Activated B cell treated with CpG ODN at 0.5 μM for 24 hours (primary cell): ENCODE measurements at regions not wholly inside any gene's neighbourhood (a gene's known extent, or its start where the extent isn't known, plus 50 kb on each side); places are given as distances from the start of the nearest gene placed in this dataset.

Source experiments
- ATAC-seq: fragments of 200-7000 bp; cut with Tn5 transposase; one replicate; pipeline ENCODE4 v1.10.0; 2021; ENCODE audit warnings: low read depth, mild to moderate bottlenecking, moderate library complexity
- CTCF ChIA-PET: fragments of 350-600 bp; sonication (Branson Sonifier 250); formaldehyde crosslinking; loops from one replicate; lab custom pipeline; 2021; ENCODE audit warnings: antibody characterized with exemption; lab: Charles Lee
- POLR2A ChIA-PET: fragments of 350-600 bp; sonication (Branson Sonifier 250); formaldehyde crosslinking; loops from one replicate; lab custom pipeline; 2021; ENCODE audit warnings: antibody characterized with exemption; lab: Charles Lee
- DNase-seq: peaks from one replicate; pipeline ENCODE4 v3.0.0; 2022
- H3K27ac Mint-ChIP-seq: one replicate; pipeline ENCODE4 v1.8.0; 2020; ENCODE audit warnings: mixed read lengths
- H3K27me3 Mint-ChIP-seq: one replicate; pipeline ENCODE4 v1.8.0; 2021; ENCODE audit warnings: mixed read lengths
- H3K36me3 Mint-ChIP-seq: one replicate; pipeline ENCODE4 v1.8.0; 2021; ENCODE audit warnings: low read depth, mixed read lengths
- H3K4me1 Mint-ChIP-seq: one replicate; pipeline ENCODE4 v1.8.0; 2021; ENCODE audit warnings: mixed read lengths
- H3K4me3 Mint-ChIP-seq: one replicate; pipeline ENCODE4 v1.8.0; 2020; ENCODE audit warnings: mild to moderate bottlenecking, mixed read lengths
- H3K9me3 Mint-ChIP-seq: one replicate; pipeline ENCODE4 v1.8.0; 2020; ENCODE audit warnings: mixed read lengths
- CTCF ChIP-seq: fragments of 200-600 bp; IDR thresholded peaks from one replicate; pipeline ENCODE4 v1.8.0; 2022; ENCODE audit warnings: antibody characterized with exemption, mild to moderate bottlenecking
- intact Hi-C: fragments of 100-400 bp; cut with micrococcal nuclease; formaldehyde crosslinking; loops from one replicate; pipeline ENCODE4 v1.15.1; 2024

- DNase-seq, result no peak
These were observed 1041.0 kb downstream of the BRD1 start for GRCh38 chr22:48786679-48786996.

GRCh38 chr22:48785792-48786678 lies 1041.6 kb downstream of the BRD1 start:
- ChIA-PET POLR2A (no interaction called here), CTCF (no interaction called here)
- no peak for TF ChIP-seq CTCF
- H3K36me3 Mint-ChIP-seq, result no peaks in the 10 kb centered on the region
- no peaks in the 10 kb centered on the region for H3K9me3 Mint-ChIP-seq
- ATAC-seq (no peak), DNase-seq (no peak)
- H3K27ac Mint-ChIP-seq, result no peak overlapping the region
- intact Hi-C loops, result no loop called here
- H3K4me3 Mint-ChIP-seq, result no peak overlapping the region
- H3K4me1 Mint-ChIP-seq, result no peaks in the 10 kb centered on the region
- H3K27me3 Mint-ChIP-seq, result no peaks in the 10 kb centered on the region

More at GRCh38 chr22:48786679-48786996, 1041.0 kb downstream of the BRD1 start:
- H3K4me1 Mint-ChIP-seq, result no peaks in the 10 kb centered on the region
- CTCF ChIA-PET, result no interaction called here
- no peaks in the 10 kb centered on the region for H3K36me3 Mint-ChIP-seq
- intact Hi-C loops, result no loop called here
- no peaks in the 10 kb centered on the region for H3K27me3 Mint-ChIP-seq
- no peak overlapping the region for H3K27ac Mint-ChIP-seq
- H3K9me3 Mint-ChIP-seq, result no peaks in the 10 kb centered on the region
- no peak for ATAC-seq
- POLR2A ChIA-PET, result no interaction called here
- no peak for TF ChIP-seq CTCF
- no peak overlapping the region for H3K4me3 Mint-ChIP-seq

- CTCF ChIA-PET, result no interaction called here
- DNase-seq, result no peak
- Mint-ChIP-seq H3K27me3 (no peaks in the 10 kb centered on the region), H3K4me3 (no peak overlapping the region), H3K27ac (no peak overlapping the region), H3K4me1 (no peaks in the 10 kb centered on the region), H3K9me3 (no peaks in the 10 kb centered on the region), H3K36me3 (no peaks in the 10 kb centered on the region)
- no peak for ATAC-seq
- POLR2A ChIA-PET, result no interaction called here
- TF ChIP-seq CTCF, result no peak
- intact Hi-C loops, result no loop called here
These were observed 1042.8 kb downstream of the BRD1 start for GRCh38 chr22:48784701-48785503.

GRCh38 chr22:48783821-48784266 lies 1043.8 kb downstream of the BRD1 start:
- no peaks in the 10 kb centered on the region for H3K36me3 Mint-ChIP-seq

More at GRCh38 chr22:48783821-48784266, 1043.8 kb downstream of the BRD1 start:
- ChIA-PET CTCF (no interaction called here), POLR2A (no interaction called here)
- intact Hi-C loops, result no loop called here
- no peak for DNase-seq
- no peak overlapping the region for H3K4me3 Mint-ChIP-seq
- ATAC-seq, result no peak
- no peaks in the 10 kb centered on the region for H3K4me1 Mint-ChIP-seq
- no peak for TF ChIP-seq CTCF
- H3K27ac Mint-ChIP-seq, result no peak overlapping the region
- no peaks in the 10 kb centered on the region for H3K9me3 Mint-ChIP-seq
- H3K27me3 Mint-ChIP-seq, result no peaks in the 10 kb centered on the region
